Breast epithelium (tissue), 4 donors: ENCODE measurements at regions not wholly inside any gene's neighbourhood (a gene's known extent, or its start where the extent isn't known, plus 50 kb on each side); places are given as distances from the start of the nearest gene placed in this dataset.

Experiments
- DNase-seq, 2 donors: peaks; one replicate each; pipeline ENCODE4 v3.0.0-alpha.2; 2019; ENCODE audit warnings: low spot score in 2 of 2
- H3K27ac ChIP-seq, 2 donors: fragments of 200-600 bp; sonication (generic) in 1 of 2; one replicate each; pipeline ENCODE4 v1.5.1; 2016 to 2019; ENCODE audit warnings: mild to moderate bottlenecking in 1 of 2
- H3K27me3 ChIP-seq, 2 donors: fragments of 200-600 bp; sonication (generic) in 1 of 2; one replicate each; pipeline versions ENCODE4 v1.5.1 to v1.6.0; 2017 to 2019; ENCODE audit warnings: control low read depth in 1 of 2, mild to moderate bottlenecking in 1 of 2
- H3K36me3 ChIP-seq: fragments of 200-600 bp; one replicate; pipeline ENCODE4 v1.5.1; 2019
- H3K4me1 ChIP-seq, 2 donors: fragments of 200-600 bp; sonication (generic); one replicate each; pipeline ENCODE4 v1.5.1; 2016 to 2019; ENCODE audit warnings: control low read depth in 1 of 2
- H3K4me3 ChIP-seq, 3 donors: fragments of 200-600 bp; sonication (generic); 1 replicate in 2 of 3; 2 replicates in 1 of 3; pipeline ENCODE4 v1.5.1; 2016 to 2019; ENCODE audit warnings: mild to moderate bottlenecking in 3 of 3, moderate library complexity in 2 of 3
- H3K9me3 ChIP-seq, 2 donors: fragments of 200-600 bp; sonication (generic) in 1 of 2; one replicate each; pipeline ENCODE4 v1.5.1; 2016 to 2019; ENCODE audit warnings: control low read depth in 1 of 2
- CTCF ChIP-seq, 3 donors: fragments of 450-650 bp; IDR thresholded peaks; one replicate each; pipeline ENCODE4 v1.5.1; 2016 to 2017; ENCODE audit warnings: antibody characterized with exemption in 3 of 3, mild to moderate bottlenecking in 3 of 3, moderate library complexity in 3 of 3
- POLR2A ChIP-seq: fragments of 450-650 bp; IDR thresholded peaks from one replicate; pipeline ENCODE4 v1.6.1; 2016; ENCODE audit warnings: antibody characterized with exemption, mild to moderate bottlenecking, moderate library complexity
- POLR2AphosphoS5 ChIP-seq, 3 donors: sonication (generic); formaldehyde crosslinking; IDR thresholded peaks; one replicate each; pipeline ENCODE4 v1.6.1; 2017; ENCODE audit warnings: antibody characterized with exemption in 3 of 3
- intact Hi-C: fragments of 100-400 bp; cut with DNase I; formaldehyde crosslinking; loops from one replicate; pipeline ENCODE4 v1.15.1; 2023; ENCODE audit warnings: low total_unique reads

GRCh38 chrX:43000121-43000520, 222.2 kb upstream of the PPP1R2C start:
- Histone ChIP-seq H3K27me3 (peaks cover 0 to 4% of the 10 kb centered on the region in 2 donors), H3K4me1 (no peaks in the 10 kb centered on the region), H3K4me3 (no peak overlapping the region), H3K9me3 (no peaks in the 10 kb centered on the region), H3K36me3 (no peaks in the 10 kb centered on the region), H3K27ac (no peak overlapping the region)
- no peak for DNase-seq
- intact Hi-C loops = no loop called here
- TF ChIP-seq CTCF (IDR thresholded peaks at IDR 0.05) (no peak), POLR2AphosphoS5 (IDR thresholded peaks at IDR 0.05) (no peak), POLR2A (no peak)

- intact Hi-C loops = no loop called here
- no peaks in the 10 kb centered on the region for H3K9me3 ChIP-seq
- peaks cover 0 to 8% of the 10 kb centered on the region in 2 donors for H3K27me3 ChIP-seq
- H3K27ac ChIP-seq = no peak overlapping the region
- no peak for DNase-seq
- H3K4me3 ChIP-seq = no peak overlapping the region
- H3K4me1 ChIP-seq = no peaks in the 10 kb centered on the region
- no peaks in the 10 kb centered on the region for H3K36me3 ChIP-seq
- TF ChIP-seq POLR2A (no peak), POLR2AphosphoS5 (IDR thresholded peaks at IDR 0.05) (no peak), CTCF (IDR thresholded peaks at IDR 0.05) (no peak)
Measured at GRCh38 chrX:43002526-43003203, 224.7 kb upstream of the PPP1R2C start.

- no peak overlapping the region for H3K27ac ChIP-seq
- no peak for DNase-seq
- H3K27me3 ChIP-seq = peaks cover 0 to 11% of the 10 kb centered on the region in 2 donors
- no peak for TF ChIP-seq CTCF (IDR thresholded peaks at IDR 0.05)
- TF ChIP-seq POLR2A = no peak
- TF ChIP-seq POLR2AphosphoS5 (IDR thresholded peaks at IDR 0.05) = no peak
- H3K9me3 ChIP-seq = no peaks in the 10 kb centered on the region
- no peaks in the 10 kb centered on the region for H3K4me1 ChIP-seq
- H3K4me3 ChIP-seq = no peak overlapping the region
- intact Hi-C loops = no loop called here
- H3K36me3 ChIP-seq = no peaks in the 10 kb centered on the region
Measured at GRCh38 chrX:43003204-43003565, 225.2 kb upstream of the PPP1R2C start.

GRCh38 chrX:43003939-43004338, 226.0 kb upstream of the PPP1R2C start:
- intact Hi-C loops = no loop called here
- H3K36me3 ChIP-seq = no peaks in the 10 kb centered on the region
- H3K4me1 ChIP-seq = no peaks in the 10 kb centered on the region
- no peaks in the 10 kb centered on the region for H3K9me3 ChIP-seq
- no peak for DNase-seq
- no peak overlapping the region for H3K4me3 ChIP-seq
- H3K27ac ChIP-seq = no peak overlapping the region
- H3K27me3 ChIP-seq = peaks cover 0 to 13% of the 10 kb centered on the region in 2 donors
- TF ChIP-seq POLR2A (no peak), CTCF (IDR thresholded peaks at IDR 0.05) (no peak), POLR2AphosphoS5 (IDR thresholded peaks at IDR 0.05) (no peak)

- no peak for DNase-seq
- no peaks in the 10 kb centered on the region for H3K36me3 ChIP-seq
- intact Hi-C loops = no loop called here
- no peaks in the 10 kb centered on the region for H3K4me1 ChIP-seq
- peaks cover 0 to 6% of the 10 kb centered on the region in 2 donors for H3K9me3 ChIP-seq
- H3K27me3 ChIP-seq = peaks cover 0 to 19% of the 10 kb centered on the region in 2 donors
- no peak overlapping the region for H3K4me3 ChIP-seq
- no peak for TF ChIP-seq POLR2A
- TF ChIP-seq POLR2AphosphoS5 (IDR thresholded peaks at IDR 0.05) = no peak
- TF ChIP-seq CTCF (IDR thresholded peaks at IDR 0.05) = no peak
- H3K27ac ChIP-seq = no peak overlapping the region
Measured at GRCh38 chrX:43005561-43005960, 227.6 kb upstream of the PPP1R2C start.
